H1 (cell line): ENCODE measurements at regions not wholly inside any gene's neighbourhood (a gene's known extent, or its start where the extent isn't known, plus 50 kb on each side); places are given as distances from the start of the nearest gene placed in this dataset.

ENCODE experiments used
- JUN ChIP-seq: IDR thresholded peaks from 2 replicates; pipeline ENCODE4 v1.6.1; 2011; ENCODE audit warnings: low read depth, mild to moderate bottlenecking, improper control_type of control experiment, low read length
- TBP ChIP-seq: IDR thresholded peaks from 2 replicates; pipeline ENCODE4 v1.6.1; 2011; ENCODE audit warnings: low read depth, low read length, improper control_type of control experiment

DNA sequence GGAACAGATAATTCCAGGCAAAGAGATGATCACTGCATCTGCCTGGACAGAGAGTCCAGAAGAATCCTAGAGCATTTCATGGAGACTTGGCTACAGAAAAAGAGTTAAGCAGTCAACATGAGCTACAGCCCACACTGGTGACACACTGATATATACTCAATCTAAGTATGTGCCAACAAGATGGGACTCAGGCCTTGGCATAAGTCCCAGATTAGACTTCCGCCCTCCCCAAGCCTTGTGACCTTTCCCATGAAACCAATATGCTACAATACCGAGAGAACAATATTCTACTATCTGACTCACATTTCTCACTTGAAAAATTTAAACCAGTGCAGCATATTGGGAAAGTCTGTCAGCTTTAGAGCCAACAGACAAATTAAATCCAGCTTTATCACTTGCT is 65.7 kb upstream of the SLITRK2 start (continued):
- TF ChIP-seq JUN (no peak), TBP (no peak)
